ENCODE measurements at regions not wholly inside any gene's neighbourhood (a gene's known extent, or its start where the extent isn't known, plus 50 kb on each side); places are given as distances from the start of the nearest gene placed in this dataset.

DNA sequence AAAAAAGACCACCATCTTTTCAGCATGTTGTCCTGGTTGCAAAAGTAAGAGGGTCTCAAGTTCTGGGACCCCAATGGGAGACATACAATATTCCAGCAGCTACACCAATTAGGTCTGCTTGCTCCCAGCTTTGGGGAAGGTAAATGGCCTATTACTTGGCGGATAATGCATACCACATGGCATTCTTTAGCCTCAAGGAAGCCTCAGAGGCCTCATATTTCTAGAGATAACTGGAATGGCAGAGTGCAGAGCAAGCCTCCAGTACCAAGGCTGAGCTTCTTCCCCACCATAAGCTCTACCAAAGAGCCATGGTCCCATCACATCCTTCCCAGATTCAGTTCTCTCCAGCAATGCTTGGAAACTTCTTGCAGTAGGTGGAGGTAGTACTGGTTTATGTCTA, 493.8 kb downstream of the SHQ1 start:
- DNase-seq: no peak

DNA sequence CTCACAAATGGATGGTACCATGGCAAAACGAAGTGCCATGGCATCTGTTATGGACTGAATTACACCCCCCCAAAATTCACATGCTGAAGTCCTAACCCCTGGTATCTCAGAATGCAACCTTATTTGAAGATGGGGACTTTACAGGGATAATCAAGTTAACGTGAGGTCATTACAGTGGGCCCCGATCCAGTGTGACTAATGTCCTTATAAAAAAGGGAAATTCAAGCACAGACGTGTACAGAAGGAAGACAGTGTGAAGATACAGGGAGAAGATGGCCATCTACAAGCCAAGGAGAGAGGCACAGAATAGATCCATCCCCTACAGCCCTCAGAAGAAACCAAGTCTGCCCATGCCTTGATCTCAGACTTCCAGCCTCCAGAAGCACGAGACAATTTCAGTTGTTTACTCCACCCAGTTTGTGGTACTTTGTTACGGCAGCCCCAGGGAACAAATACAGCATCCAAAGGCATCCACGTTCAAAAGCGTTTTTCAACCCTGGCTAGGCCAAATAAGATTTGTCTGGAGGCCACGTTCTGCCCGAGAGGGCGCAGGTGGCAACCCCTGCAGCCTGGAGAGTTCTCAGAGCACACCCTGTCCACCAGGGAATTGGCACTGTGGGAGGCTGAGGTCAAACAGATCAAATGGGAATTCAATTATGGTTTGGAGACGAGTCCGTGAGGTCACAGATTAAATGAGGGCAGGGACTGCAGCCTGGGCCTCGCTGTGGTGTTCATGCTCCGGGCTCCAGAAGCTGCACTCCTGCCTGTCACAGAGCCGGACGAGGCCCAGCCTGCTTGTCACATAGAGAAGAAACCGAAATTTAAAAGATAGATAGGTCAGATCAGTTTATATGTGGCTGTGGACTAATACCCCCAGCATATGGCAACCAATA, 494.8 kb downstream of the SHQ1 start:
- DNase-seq: no peak

DNA sequence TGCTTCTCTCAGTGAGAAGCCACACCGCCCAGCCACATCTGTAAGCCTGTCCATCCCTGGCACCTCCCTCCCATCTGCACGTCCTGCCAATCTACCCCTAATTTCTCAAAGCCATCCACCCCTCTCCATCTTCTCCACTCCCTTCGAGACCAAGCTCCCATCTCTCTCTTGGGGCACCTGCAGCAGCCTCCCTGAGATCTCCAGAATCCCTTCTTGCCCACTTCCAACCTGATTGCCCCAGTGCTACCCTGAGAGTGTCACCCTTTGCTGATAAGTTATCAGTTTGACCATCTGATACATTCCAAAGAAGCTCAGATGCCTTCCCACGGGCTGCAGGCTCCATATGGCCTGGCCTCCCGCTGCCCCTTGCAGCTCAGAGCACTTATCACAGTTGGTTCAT, 496.1 kb downstream of the SHQ1 start:
- DNase-seq: no peak

DNA sequence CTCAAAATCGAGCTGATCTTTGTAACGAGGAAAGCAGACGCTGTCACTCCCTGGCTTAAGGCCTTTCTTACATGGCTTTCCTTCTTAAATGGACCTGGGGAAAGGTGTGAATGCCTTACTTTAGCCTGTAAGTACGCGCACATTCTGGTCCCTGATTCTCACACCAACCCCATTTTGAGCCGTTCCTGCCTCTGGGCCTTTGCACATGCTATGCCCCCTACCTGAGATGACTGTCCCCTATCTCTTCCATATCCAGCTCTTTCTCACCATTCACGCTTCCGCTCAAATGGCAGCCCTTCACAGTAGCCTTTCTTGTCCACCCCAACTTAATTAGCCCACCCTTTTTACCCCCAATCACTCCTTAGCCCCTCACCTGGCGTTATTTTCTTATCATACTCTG, 496.7 kb downstream of the SHQ1 start:
- no peak for DNase-seq

DNA sequence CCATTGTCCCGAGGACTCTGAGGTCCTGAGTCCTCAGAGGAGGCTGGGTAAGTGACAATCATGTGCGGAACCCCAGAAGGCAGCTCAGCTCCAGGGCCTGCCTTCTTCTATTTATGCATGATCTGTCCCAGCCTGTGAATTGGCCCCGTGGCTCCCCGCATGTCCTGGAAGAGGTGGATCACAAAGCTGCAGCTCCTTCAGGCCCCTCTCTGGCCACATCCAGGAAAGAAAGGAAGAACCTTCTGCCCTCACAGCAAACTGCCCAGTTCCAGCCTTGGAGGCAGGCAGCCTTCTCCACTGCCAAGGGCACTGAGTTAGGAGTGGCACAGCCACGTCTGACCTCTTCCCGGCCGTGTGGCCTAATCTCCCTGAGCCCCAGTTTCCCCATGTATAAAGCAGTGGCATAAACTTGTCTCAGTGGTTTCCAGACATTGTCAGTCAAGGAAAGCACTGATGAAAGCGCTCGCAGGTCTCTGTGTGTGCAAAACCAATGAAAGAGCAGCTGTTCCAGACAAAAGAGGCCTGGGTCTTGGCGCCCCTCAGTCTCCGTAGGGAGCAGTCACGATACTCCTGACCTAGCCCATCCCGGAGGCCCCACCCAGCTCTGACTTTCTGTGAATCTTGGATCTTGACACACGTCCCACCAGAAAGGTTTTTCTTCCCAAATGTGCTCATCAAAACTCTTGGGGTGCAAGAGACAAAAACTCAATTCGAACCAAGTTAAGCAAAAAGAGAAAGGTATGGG, 497.3 kb downstream of the SHQ1 start:
- no peak for DNase-seq

DNA sequence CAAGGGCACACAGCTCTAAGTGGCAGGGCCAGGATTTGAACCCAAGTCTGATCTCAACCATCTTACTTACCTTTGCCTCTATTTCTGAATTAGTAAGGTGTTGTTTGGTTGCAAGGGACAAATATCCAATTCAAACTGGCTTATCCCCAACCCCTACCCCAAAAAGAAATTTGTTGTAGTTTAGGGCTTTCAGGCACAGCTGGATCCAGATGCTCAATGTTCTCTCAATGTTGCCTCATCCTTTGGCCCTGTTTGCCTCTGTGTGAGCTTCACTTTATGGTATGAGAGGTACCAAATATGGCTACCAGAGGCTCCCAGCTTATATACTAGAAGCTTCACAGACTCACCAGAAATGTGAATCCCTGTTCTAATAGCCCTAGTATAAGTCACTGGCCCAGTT, 499.9 kb downstream of the SHQ1 start:
- DNase-seq: no peak

DNA sequence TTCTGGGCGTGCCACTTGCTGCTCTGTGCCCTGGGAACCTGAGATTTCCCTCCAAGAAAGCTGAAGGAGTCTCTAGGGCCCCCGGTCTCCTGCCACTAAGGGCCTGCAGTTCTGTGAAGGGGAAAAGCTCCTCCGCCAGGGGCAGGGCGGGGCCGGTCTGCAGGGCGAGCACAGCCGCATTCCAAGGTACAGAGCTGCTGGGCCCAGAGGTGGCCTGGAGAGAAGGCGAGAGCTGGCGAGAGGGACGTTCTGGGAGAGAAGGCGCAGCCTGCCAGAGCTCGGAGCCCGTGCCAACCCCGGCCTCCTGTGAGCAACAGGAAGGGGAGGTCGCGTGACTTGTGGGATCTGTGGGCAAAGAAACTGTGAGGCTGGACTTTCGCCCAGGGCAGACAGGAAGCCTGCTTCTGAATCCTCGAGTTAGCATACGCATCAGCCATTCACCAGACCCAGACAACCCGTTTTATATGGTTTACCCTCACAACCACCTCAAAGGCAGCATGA, 500.4 kb downstream of the SHQ1 start:
- DNase-seq: no peak

DNA sequence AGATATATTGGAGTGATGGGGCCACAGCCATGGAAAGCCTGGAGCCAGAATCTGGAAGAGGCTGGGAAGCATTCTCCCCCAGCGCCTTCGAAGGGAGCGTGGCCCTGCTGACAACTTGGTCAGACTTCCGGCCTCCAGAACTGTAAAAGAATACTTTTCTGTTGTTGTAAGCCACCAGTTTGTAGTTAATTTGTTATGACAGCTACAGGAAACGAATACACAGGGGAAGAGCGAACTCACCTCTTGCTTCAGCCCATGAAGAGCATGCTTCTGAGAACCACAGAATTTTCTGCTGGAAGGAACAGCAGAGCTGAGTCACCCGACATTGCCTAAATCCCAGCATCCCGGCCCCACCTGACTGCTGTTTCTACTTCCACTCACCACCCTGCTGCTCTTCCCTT, 501.7 kb downstream of the SHQ1 start:
- no peak for DNase-seq

DNA sequence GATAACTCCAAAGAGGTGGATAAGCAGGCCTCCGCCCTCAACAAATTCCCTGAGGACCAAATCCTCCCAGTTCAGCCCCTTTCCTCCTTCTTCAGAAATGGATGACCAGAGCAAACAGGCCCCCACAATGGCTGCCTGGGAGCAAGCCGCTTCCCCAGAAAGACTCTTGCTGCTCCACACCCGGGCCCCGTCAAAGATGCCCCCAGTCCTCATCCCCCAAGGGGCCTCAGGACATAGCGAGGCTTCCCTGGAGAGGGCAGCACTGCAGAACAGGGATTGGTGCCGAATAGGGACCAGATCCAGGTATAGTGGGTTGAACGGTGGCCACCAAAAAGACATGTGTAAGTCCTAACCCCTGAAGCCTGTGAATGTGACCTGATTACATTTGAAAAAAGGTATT, 502.3 kb downstream of the SHQ1 start:
- no peak for DNase-seq

DNA sequence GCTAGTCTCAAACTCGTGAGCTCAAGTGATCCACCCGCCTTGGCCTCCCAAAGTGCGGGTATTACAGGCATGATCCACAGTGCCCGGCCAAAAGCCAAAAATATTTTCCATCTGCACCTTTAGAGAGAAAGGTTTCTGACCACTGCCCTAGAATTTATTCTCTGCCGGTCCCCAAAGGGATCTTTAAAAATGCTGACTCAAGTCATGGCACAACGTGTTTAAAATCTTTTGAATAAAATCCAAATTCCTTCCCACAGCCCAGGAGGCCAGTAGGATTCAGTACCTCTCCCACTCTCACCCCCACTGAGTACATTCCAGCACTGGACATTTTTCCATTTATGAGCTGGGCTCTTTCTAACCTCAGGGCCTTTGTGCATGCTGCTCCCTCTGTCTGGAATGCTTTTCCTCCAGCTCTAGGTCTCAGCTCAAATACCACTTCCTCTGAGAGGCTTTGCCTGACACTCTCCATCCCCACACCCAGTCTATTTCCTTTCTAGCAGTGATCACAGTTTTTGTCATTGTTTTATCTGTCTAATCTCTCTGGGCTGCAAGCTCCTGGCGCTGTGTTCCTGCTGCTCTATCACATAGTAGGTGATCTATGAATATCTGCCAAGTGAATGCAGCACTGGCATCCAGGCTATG, 502.9 kb downstream of the SHQ1 start:
- DNase-seq: no peak

DNA sequence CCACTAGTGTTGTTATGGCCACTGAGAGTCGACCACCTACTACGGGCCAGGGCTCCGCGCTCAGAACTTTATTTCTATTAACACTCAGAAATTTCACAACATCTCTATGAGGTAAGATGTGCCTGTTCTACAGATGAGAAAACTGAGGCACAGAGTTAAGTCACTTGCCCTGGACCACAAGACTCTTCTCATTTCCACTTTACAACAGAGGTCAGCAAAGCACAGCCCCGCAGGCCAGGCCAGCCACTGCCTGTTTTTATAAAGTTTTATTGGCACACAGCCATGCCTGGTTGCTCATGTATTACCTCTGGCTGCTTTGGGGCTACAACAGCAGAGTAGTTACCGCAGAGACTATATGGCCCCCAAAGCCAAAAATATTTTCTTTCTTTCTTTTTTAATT, 503.6 kb downstream of the SHQ1 start:
- no peak for DNase-seq

DNA sequence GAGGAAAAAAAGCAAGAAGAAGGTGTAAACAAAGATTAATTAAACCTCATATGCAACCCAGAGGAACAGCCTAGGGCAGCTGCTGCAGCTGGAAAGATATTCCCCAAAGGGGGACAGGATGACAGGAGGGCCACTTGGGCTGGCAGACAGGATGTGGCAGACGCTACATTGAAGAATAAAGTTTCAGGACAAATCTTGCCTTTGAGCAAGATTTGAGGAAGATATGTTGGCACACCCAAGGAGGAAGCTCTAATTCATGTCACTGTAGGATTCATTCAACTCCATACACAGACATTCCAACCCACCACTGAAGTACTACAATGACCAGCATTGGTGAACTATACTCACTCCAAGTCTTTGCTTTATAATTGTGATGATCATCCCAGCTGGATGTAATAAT, 504.0 kb downstream of the SHQ1 start:
- no peak for DNase-seq

DNA sequence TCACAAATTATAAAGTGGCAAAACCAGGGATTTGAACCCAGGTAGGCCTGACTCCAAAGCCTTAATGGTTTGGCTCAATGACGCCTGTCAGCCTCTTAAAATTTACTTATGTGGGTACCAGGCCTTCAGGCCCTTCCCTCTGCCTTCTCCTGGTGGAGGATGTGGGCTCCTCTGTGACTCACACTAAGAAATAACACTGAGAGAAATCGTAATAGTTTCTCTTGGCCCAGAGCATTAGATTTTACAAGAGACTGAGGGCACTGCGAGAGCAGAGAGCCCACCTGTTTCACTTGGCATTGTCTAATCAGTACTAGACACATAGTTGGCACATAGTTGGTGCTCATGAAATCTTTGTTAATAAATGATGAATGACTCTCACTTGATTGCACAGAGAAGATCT, 505.2 kb downstream of the SHQ1 start:
- DNase-seq: no peak

DNA sequence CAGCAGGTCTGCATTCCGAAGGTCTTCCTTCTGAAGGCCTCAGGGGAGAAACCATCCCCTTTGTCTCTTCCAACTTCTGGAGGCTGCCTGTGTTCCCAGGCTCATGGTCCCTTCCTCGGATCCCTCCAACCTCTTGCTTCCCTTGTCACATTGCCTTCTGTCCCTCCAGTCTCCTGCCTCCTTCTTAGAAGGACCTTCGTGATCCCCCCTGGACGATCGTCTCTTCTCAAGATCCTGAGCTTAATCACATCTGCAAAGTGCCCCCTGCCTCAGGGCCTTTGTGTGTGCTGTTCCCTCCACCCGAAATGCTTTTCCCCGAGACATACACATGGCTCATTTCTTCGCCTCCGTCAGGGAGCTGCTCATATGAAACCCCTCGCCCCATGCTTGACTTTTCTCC, 505.8 kb downstream of the SHQ1 start:
- DNase-seq: no peak

DNA sequence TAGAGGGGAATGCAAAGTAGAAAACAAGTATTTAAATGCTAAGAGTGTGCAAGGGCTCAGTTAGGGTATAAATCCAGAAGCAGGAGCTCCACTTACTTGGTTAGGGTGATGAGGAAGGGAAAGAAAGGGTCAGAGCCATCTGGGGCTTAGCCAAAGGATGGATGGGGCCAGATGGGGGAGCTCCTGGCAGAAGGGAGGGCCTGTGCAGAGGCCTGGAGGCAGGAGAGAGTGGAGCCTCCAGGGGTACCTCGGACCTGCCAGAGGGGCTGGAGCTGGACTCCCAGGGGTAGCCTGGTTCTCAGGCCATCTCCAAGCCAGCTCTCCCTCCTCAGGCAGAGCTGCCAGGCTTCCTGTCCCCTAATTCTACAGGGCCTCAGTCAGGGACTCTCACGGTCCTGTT, 506.3 kb downstream of the SHQ1 start:
- no peak for DNase-seq

DNA sequence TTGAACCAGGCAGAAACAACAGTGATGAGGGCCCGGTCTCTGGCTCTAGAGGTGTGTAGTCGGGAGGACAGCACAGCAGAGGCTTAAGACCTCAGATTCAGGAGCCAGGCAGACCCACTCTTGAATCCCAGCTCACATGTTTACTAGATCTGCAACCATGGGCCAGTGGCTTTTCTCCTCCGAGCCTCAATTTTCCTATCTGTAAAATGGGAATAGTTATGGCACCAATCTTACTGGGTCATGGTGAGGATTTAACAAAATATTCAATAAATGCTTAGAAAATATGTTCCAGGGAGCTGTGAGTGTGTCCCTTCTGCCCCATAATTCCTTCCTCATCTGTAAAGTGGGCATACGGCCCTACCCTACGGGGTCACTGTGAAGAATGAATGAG, 506.9 kb downstream of the SHQ1 start:
- no peak for DNase-seq

DNA sequence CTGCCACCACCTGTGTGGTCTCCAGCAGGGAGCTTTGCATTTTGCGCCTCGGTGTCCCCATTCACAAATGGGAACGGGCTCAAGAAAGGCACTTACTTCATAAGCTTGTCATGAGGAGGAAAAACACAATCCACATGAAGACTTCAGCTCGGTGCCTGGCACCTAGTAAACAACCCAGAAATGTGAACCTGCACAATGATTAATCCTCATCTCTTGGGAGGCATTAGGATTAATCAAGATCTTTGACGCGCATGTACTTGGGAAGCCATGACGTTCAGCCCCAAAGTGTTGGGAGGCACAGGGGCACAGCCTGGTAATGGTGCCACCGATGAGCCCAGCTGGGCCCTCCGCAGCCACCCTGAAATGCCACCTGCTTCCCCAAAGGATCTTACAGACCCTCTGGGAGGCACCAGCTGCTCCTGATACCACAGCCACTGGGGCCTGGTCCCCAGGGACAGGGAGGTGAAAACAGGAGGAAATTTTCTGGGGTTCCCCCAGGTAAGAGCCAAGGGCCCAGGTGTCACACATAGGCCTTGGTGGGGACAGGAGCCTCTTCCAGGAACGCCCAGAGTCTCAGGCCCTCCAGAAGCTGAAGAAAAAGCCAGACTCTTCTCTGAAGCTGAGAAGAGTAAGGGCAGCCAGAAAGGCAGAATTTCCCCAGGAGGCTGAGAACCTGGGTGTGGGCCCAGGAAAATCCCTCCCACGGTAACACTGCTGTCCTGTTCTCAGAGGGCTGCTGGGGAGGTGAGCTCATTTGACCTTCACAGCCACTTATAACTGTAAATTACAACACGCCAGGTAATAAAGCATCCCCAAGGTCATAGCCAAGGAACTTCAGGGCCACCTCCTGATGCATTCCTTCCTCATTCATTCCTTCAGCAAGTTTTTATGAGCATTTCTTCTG, 507.5 kb downstream of the SHQ1 start:
- no peak for DNase-seq

DNA sequence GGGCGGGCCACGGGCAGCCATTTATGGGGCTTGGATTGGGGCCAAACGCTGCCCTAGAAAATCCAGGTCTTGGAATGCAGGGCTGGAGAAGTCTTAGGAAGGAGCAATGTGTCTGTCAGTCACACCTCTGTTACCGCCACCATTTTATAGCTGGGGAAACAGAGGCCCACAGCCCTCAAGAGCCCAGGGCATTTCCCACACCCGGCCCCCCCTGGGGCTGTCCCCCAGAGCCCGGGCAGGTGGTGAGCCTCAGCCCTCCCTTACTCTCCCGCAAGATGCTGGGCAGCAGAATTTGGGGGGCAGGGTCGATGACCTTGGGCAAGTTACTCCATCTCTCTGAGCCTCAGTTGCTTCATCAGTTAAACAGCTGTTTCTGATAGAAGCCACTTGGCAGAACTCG, 508.2 kb downstream of the SHQ1 start:
- DNase-seq: no peak

DNA sequence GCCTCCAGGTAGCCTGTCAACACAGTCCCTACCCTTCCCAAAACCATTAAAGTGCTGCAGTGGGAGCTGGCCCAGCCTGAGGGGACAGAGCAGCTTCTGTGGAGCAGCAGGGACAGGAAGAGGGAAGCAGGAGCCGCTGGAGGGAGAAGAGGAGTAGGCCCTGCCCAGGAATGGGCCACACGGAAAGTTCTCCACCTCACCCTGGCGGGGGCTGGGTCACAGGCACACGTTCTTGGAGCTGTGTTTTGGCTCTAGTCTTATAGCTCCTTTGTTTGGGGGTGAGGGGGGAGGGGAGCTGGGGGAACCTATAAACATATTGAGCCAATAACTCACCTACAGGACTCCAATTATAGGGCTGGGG, 508.6 kb downstream of the SHQ1 start:
- no peak for DNase-seq

DNA sequence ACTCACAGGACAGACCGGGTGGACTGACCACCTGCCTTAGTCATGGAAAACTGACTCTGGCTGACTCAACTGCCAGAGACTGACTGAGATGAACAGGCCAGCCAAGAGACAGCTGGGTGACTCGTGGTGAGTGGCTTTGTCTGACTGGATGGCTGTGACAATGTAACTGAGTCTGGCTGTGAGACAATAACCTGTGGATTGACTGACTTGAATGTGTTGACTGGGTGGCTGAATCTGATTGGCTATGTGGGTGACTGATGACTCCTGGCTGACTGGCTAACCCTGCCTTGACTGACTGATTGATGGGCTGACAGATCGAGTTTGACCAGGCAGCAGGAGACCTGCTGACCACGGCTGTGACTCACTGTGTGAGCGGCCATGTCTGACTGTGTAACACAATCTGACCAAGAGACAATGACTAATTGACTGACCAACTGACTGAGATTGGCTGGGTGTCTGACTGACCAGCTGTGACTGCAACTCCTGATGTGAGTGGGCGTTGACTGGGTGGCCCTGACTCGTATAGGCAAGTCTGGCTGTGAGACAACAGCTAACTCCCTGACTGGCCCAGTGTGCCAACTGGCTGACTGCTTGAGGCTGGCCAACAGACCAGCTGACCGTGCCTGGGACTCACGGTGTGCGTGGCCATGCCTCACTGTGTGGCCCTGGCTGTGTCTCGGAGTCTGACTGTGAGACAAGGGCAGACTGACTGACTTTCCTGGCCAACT, 509.1 kb downstream of the SHQ1 start:
- DNase-seq: peak in 1 of 2 donors; percentile 30

DNA sequence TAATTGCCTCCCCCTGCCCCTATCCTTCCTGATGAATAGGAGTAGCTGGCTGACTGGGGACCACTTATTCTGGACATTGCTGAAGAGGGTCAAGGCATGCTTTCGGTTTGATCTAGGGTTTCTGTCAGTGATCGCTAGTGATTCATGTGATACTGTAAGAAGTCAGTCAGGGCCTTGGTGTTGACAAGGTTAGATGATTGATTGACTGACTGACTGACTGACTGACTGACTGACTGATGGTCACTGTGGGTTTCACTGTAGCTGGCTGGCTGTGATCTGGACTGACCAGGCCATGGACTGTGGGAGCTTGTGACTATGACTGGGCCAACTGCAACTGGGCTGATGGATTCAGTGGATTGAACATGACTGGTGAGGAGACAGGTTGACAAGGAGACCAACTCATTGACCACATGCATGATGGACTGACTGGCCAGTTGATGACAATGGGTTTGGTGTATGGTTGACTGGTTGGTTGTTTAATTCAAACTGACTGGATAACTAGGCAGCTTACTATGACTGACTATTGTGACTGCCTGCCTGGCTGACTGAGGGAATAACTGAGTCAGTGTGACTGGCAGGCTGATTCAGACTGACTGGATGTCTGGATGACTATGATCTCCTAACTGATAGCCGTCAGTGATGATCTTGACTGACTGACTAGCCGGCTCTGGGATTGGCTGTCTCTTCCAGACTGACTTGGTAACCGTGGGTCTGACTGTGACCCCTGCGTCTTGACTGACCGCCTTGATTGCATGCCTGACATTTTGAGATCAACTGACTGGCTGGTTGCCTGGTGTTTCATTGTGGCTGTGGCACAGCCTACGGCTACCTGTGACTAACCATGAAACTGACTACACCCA, 509.9 kb downstream of the SHQ1 start:
- DNase-seq: no peak
